ENCODE measurements at regions not wholly inside any gene's neighbourhood (a gene's known extent, or its start where the extent isn't known, plus 50 kb on each side); places are given as distances from the start of the nearest gene placed in this dataset.

DNA sequence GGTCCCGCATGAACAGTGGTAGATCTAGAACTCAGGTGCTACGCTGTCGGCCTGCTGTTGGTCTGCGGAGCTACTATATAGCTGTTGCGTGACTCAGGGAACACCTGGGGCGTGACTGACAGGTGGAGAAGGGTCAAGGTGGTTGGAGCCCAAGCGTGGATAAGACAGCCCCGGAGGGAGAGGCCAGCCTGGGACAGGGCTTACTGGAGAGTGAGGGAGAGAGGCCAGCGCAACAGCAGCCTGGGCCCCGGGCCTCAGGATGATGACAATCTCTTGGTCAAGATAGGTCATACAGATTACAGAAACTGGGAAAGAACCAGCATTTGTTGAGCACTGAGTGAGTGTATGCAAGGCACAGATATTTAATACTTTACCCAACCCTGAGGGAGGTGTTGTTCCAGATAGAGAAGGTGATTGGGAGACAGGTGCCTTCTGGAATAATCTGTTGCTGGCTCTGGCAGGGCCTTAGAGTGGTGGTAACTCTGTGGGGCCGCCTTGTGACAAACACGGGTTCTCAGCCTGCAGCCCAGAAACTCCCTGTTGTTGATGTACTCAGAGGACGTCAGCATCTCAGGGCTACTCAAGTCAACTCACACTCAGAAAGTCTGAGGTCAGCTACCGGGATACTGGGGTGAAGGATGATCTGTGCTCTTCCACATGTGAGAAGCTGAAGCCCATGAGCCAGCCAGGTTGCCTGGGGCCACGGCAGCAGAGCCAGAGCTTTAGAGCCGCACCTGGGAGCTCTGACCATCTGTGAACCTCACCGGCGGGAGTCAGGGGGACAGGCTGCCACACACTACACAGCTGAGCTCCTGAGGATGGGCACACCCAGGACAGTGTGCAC is 265.4 kb upstream of the HES1 start:
- TF ChIP-seq POLR2A (IDR thresholded peaks at IDR 0.05): no peak
- TF ChIP-seq, protein P1, sequence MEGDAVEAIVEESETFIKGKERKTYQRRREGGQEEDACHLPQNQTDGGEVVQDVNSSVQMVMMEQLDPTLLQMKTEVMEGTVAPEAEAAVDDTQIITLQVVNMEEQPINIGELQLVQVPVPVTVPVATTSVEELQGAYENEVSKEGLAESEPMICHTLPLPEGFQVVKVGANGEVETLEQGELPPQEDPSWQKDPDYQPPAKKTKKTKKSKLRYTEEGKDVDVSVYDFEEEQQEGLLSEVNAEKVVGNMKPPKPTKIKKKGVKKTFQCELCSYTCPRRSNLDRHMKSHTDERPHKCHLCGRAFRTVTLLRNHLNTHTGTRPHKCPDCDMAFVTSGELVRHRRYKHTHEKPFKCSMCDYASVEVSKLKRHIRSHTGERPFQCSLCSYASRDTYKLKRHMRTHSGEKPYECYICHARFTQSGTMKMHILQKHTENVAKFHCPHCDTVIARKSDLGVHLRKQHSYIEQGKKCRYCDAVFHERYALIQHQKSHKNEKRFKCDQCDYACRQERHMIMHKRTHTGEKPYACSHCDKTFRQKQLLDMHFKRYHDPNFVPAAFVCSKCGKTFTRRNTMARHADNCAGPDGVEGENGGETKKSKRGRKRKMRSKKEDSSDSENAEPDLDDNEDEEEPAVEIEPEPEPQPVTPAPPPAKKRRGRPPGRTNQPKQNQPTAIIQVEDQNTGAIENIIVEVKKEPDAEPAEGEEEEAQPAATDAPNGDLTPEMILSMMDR (IDR thresholded peaks at IDR 0.05): no peak
- WGBS, 2 donors: 68 to 78% methylated on average over 13 to 18 of the region's 18 CpGs
- H3K27me3 ChIP-seq: no peaks in the 10 kb centered on the region
- no peaks in the 10 kb centered on the region for H3K36me3 ChIP-seq (replicated peaks in 1 of 2; ENCODE audit: insufficient read depth in 1 of 2, low read depth in 2 of 2)
- no peak overlapping the region for H3K27ac ChIP-seq
- no peak overlapping the region for H3K4me3 ChIP-seq
- DNase-seq: no peak
- intact Hi-C loops (cut with DNase I): no loop called here
- H3K9me3 ChIP-seq: no peaks in the 10 kb centered on the region
- no peak for ATAC-seq
- H3K4me1 ChIP-seq: peaks cover 35% of the 10 kb centered on the region

DNA sequence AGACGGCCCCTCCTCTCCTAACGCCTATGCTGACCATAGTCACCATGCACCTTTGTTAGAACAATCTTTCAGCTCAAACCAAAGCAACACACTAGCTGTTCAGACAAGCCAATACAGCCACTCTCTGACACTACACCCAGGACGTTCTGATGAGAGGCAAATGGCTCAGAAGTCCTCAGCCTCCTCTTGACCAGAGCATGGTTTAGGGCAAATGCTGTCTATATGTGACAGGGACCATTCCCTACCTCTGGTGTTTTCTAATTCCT is 264.8 kb upstream of the HES1 start:
- Histone ChIP-seq H3K36me3 (replicated peaks in 1 of 2; ENCODE audit: insufficient read depth in 1 of 2, low read depth in 2 of 2) (no peaks in the 10 kb centered on the region), H3K4me3 (no peak overlapping the region), H3K9me3 (no peaks in the 10 kb centered on the region), H3K27ac (no peak overlapping the region), H3K4me1 (peaks cover 41% of the 10 kb centered on the region), H3K27me3 (no peaks in the 10 kb centered on the region)
- no peak for ATAC-seq
- WGBS, 2 donors: 60 to 75% methylated on average over 2 to 3 of the region's 3 CpGs
- no peak for DNase-seq
- TF ChIP-seq POLR2A (IDR thresholded peaks at IDR 0.05): no peak
- TF ChIP-seq, protein P1 (IDR thresholded peaks at IDR 0.05): no peak
- intact Hi-C loops (cut with DNase I): no loop called here

DNA sequence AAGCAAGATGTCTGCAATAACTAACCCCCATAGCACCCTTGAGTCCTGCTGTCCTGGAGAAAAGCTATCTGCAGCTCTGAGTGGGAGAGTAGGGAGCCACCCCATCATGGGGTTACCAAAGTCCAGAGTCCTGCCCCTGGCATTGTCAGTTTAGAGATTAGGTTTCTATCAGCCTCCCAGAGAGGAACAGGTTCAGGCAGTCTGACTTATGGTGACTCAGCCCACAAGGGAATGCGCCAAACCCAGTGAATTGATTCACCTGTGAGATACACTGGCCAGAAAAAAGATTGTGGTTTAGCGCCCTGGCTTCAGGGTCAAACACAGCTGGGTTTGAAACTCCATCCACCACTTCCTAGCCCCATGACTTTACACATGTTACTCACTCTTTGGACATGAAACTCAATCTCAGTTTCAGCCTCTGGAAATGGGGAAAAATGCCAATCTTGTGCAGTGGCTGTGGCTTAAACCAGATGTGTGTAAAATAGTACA is 263.6 kb upstream of the HES1 start:
- no peaks in the 10 kb centered on the region for H3K27me3 ChIP-seq
- ATAC-seq (peak; percentile 97), DNase-seq (peak; percentile 77 to 92 (median 88))
- intact Hi-C loops (cut with DNase I): no loop called here
- TF ChIP-seq, protein P1 (IDR thresholded peaks at IDR 0.05): peak in 1 of 7 experiments; percentile 17
- no peak for TF ChIP-seq POLR2A (IDR thresholded peaks at IDR 0.05)
- no peak overlapping the region for H3K4me3 ChIP-seq
- H3K9me3 ChIP-seq: no peaks in the 10 kb centered on the region
- peak overlapping the region; percentile 63 to 78 (median 70) for H3K27ac ChIP-seq
- H3K4me1 ChIP-seq: peaks cover 45% of the 10 kb centered on the region
- no peaks in the 10 kb centered on the region for H3K36me3 ChIP-seq (replicated peaks in 1 of 2; ENCODE audit: insufficient read depth in 1 of 2, low read depth in 2 of 2)
- WGBS, 2 donors: 0 to 11% methylated on average over 1 to 2 of the region's 2 CpGs

DNA sequence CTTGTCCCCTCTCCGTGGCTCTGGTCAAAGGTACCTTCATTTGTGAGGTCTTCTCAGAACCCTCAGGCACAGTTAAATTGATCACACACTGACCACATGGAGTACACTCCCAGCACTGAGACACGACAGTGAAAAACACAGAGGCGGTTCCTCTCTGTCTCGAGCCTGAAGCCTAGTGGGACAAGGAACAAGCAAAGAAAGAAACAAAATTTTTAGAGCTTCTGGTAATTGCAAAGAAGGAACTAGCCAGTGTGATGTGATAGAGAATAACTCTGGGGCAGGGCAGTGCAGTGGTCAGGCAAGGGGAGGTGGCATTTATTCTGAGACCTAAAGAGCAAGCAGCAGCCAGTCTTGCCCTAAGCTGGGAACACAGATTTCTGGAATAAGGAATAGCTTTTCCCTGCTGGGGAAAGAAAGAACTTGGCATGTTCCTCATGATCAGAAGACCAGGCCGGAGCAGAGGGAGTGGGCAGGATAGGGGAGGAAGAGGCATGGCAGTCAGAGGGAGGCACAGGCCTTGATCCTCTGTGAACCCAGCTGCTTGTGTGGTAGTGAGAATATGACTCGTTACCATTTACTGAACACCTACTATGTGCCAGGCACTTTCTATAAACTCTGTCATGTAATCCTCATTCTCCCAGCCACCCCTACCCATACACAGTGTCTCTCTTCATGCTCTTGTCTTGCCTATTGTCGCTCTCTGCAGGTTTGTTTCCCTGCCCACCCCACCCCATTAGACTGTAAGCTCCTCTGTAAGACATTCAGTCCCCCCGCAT is 262.3 kb upstream of the HES1 start:
- no peaks in the 10 kb centered on the region for H3K9me3 ChIP-seq
- ATAC-seq: no peak
- WGBS, 2 donors: 83 to 91% methylated on average over 8 of the region's 8 CpGs
- no peak for DNase-seq
- intact Hi-C loops (cut with DNase I): no loop called here
- peak overlapping the region in 3 of 4 donors; percentile 63 to 78 (median 76) for H3K27ac ChIP-seq
- no peaks in the 10 kb centered on the region for H3K36me3 ChIP-seq (replicated peaks in 1 of 2; ENCODE audit: insufficient read depth in 1 of 2, low read depth in 2 of 2)
- no peak overlapping the region for H3K4me3 ChIP-seq
- peaks cover 45% of the 10 kb centered on the region for H3K4me1 ChIP-seq
- no peaks in the 10 kb centered on the region for H3K27me3 ChIP-seq
- TF ChIP-seq POLR2A (IDR thresholded peaks at IDR 0.05): no peak
- TF ChIP-seq, protein P1 (IDR thresholded peaks at IDR 0.05): no peak
